ENCODE measurements at regions not wholly inside any gene's neighbourhood (a gene's known extent, or its start where the extent isn't known, plus 50 kb on each side); places are given as distances from the start of the nearest gene placed in this dataset.

- Mint-ChIP-seq H3K9me3 (peaks cover 0 to 3% of the 10 kb centered on the region in 2 experiments; a peak in 2 of 5 replicates), H3K36me3 (ENCODE audit: insufficient read depth in 1 of 3, low read depth in 3 of 3) (no peaks in the 10 kb centered on the region; a peak in 1 of 7 replicates), H3K4me1 (peaks cover 5 to 6% of the 10 kb centered on the region in 2 experiments; a peak in 2 of 4 replicates), H3K4me3 (no peak overlapping the region), H3K27ac (no peak overlapping the region), H3K27me3 (ENCODE audit: low read depth) (no peaks in the 10 kb centered on the region)
- no peak for DNase-seq
- no peak overlapping the region for H2BK5ac ChIP-seq (ENCODE audit: insufficient read length, low read length)
- H2AFZ ChIP-seq (ENCODE audit: low read length): no peak overlapping the region
- H3K4ac ChIP-seq (ENCODE audit: low read depth, low read length): no peak overlapping the region
- H3K23me2 ChIP-seq (ENCODE audit: insufficient read length, low read depth, low read length, poor library complexity, severe bottlenecking): no peaks in the 10 kb centered on the region
- H3T11ph ChIP-seq (ENCODE audit: low read length): no peak overlapping the region
- H3K9ac ChIP-seq (ENCODE audit: extremely low read depth, insufficient read length, low read length): no peak overlapping the region
- H3K79me2 ChIP-seq (ENCODE audit: insufficient read depth, low read length): no peaks in the 10 kb centered on the region
- no peaks in the 10 kb centered on the region for H3K4me1 ChIP-seq (ENCODE audit: insufficient read depth, low read length)
- H3K56ac ChIP-seq (ENCODE audit: insufficient read length, low read depth, low read length): no peak overlapping the region
- no CpG with 5 or more reads among the region's 6 CpGs for WGBS (ENCODE audit: extremely low coverage, insufficient read length, low lambda C conversion rate)
- H3K9me3 ChIP-seq (ENCODE audit: control insufficient read depth, low read depth, low read length): no peaks in the 10 kb centered on the region
- no peaks in the 10 kb centered on the region for H3K27me3 ChIP-seq (ENCODE audit: insufficient read depth, low read length)
- H3K79me1 ChIP-seq (ENCODE audit: insufficient read depth, low read depth, low read length, poor library complexity, severe bottlenecking): no peaks in the 10 kb centered on the region
- H2BK12ac ChIP-seq (ENCODE audit: insufficient read length, low read depth, low read length): no peak overlapping the region
- H3K14ac ChIP-seq (ENCODE audit: insufficient read depth, low read length): no peak overlapping the region
- H3K18ac ChIP-seq (ENCODE audit: insufficient read length, low read depth, low read length): no peak overlapping the region
- no peak for TF ChIP-seq CTCF (conservative IDR thresholded peaks at IDR 0.05)
- H2BK20ac ChIP-seq (ENCODE audit: low read depth, low read length, poor library complexity, severe bottlenecking): no peak overlapping the region
- no peak overlapping the region for H2AK5ac ChIP-seq (ENCODE audit: insufficient read length, low read length)
- no peaks in the 10 kb centered on the region for H4K20me1 ChIP-seq (ENCODE audit: control insufficient read depth, insufficient read depth, insufficient read length)
- H2BK120ac ChIP-seq (ENCODE audit: low read depth, low read length, poor library complexity, severe bottlenecking): no peak overlapping the region
- no peak overlapping the region for H3K23ac ChIP-seq (ENCODE audit: insufficient read length, low read depth, low read length)
- no peak overlapping the region for H3K4me2 ChIP-seq (ENCODE audit: insufficient read depth, insufficient read length, low read length)
- no peak overlapping the region for H4K8ac ChIP-seq (replicated peaks; ENCODE audit: insufficient read length, low read depth, low read length)
- no peak overlapping the region for H4K5ac ChIP-seq (ENCODE audit: insufficient read length, low read depth, low read length)
- H4K91ac ChIP-seq (ENCODE audit: insufficient read length, low read depth, low read length): no peak overlapping the region
- no peak overlapping the region for H2BK15ac ChIP-seq (ENCODE audit: low read depth, low read length)
- H3K27ac ChIP-seq (ENCODE audit: insufficient read length, low read depth, low read length): no peak overlapping the region
Observed at GRCh38 chr6:88262332-88262731, 96.2 kb upstream of the CNR1 start.

Measured in H9 (cell line).